ENCODE measurements at regions not wholly inside any gene's neighbourhood (a gene's known extent, or its start where the extent isn't known, plus 50 kb on each side); places are given as distances from the start of the nearest gene placed in this dataset.

DNA sequence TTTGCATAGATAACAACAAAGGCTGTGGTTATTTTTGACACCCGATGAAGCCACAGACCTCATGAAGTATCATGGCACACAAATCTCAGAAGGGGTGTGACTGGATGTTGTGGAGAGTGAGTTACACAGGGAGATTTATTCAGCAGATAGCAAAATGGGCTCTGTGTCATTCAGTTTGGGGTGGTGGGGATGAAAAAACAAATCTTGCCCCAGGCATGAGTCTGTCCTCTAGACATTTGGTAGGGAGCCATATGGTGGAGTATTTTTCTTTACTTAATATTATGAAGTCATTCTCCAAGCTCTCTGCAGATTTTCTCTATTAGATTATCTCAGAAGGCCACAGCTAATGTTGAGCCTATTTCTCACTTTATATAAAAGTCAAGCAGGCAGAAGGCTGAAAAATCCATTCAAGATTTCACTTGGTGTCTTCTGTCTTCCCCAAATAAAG is 277.1 kb upstream of the TENM3 start:
- DNase-seq, result no peak

DNA sequence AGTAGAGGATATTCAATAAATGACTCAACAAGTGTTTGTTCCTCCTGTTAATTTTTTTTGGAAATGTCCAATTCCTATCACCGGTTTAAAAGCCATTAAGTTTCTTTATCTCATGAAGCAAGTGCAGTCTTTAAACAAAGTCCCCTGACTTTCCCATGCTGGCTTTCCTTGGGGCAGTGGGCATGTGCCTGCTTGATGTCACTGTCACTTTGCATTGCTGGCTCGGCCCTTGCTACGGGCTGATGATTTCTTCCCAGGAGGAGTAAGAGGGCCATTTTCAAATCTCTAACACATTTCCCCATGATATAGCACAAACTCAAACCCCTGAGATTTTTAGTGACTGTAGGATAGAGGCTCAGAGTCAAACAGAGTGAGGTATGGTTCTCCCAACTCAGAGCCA is 275.8 kb upstream of the TENM3 start:
- DNase-seq, result no peak

DNA sequence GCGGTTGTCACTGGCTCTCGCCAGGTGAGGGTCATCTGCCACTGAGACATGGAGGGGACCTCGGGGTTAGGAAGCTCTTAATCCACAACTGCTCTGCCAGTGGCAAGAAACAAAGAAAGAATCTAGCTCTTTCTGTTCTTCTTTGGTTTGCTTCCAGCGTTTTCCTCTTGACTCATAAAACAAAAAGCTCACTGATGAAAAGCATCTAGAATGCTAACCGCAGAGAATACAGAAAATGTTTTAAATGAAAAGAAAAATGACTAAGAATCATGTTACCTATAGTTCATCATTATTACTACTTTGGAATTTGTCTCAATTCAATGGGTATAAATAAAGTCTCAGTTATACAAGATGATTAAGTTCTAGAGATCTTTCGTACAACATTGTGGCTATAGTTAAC is 274.8 kb upstream of the TENM3 start:
- DNase-seq, result no peak

GRCh38 chr4:181969151-181969550 is 274.1 kb upstream of the TENM3 start:
- DNase-seq, result no peak

- DNase-seq, result no peak
Observed at GRCh38 chr4:181970366-181970765, 272.8 kb upstream of the TENM3 start.

GRCh38 chr4:181971411-181971810 is 271.8 kb upstream of the TENM3 start:
- no peak for DNase-seq

DNA sequence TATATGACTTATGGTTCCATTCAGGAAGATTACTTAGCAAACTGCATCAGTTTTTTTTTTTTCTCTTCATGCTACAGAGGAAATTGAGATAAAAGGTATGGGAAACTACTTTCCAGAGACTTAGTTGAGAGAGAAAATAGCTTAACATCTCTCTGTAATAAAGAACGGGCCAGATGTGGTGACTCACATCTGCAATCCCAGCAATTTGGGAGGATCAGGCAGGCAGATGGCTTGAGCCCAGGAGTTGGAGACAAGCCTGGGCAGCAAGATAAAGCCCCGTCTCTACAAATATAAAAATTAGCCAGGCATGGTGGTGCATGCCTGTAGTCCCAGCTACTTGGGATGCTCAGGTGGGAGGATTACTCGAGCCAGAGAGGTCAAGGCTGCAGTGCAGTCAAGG is 271.2 kb upstream of the TENM3 start:
- no peak for DNase-seq

DNA sequence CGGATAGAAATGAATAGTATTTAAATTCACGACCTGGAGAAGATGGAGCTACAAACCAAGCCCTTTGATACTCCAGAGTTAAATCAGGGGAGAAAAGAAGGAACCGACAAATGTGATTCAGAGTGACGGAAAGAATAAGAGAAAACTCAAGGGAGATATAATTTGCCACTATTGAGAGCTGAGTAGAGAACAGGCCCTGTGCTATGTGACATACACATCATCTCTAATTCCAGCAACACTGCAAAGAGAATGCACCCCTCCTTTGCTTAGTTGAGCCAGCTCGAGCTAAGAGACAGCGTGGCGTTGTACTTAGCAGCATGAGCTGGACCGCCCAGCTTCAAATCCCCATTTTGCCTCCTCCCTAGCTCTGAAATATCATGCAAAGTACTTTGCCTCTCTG is 266.4 kb upstream of the TENM3 start:
- no peak for DNase-seq

DNA sequence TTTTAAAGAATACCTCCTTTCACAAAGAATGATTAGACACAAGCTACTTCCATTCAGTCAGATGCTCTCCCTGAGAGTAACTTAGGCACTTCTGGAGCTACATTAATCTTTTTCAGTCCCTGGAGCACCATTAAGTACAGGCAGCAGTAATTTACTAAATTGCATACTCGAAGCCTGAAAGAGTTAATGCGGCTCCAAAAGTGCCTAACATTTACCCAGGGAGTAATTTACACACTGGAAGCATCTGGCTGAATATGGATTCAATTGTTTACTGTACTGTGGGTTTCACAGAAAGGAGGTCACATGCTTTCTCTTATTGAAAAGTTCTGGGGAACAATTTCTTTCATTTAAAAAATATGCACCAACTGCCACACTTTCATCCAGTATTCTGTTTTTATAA is 260.8 kb upstream of the TENM3 start:
- peak; percentile 17 to 76 for DNase-seq

- no peak for DNase-seq
Observed at GRCh38 chr4:181982856-181983255, 260.3 kb upstream of the TENM3 start.

DNA sequence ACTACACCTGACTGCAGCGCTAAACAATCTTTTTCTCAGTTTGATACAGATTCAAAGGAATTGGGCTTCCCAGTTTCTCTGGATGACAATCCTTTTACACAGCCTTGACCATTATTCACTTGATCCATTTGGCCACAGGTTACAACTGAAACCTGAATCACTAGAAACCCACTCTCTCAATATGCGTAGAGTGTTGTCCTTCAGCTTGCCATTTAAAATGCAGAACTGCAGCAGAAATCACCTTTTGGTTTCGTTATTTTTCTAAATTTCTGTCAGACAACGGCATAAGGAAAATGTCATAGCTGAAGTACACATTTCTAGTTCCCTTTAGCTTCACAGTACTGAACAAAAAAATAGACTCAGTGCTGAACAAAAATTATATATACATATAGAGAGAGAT is 255.8 kb upstream of the TENM3 start:
- DNase-seq, result no peak

GRCh38 chr4:181989071-181989470 is 254.1 kb upstream of the TENM3 start:
- no peak for DNase-seq

DNA sequence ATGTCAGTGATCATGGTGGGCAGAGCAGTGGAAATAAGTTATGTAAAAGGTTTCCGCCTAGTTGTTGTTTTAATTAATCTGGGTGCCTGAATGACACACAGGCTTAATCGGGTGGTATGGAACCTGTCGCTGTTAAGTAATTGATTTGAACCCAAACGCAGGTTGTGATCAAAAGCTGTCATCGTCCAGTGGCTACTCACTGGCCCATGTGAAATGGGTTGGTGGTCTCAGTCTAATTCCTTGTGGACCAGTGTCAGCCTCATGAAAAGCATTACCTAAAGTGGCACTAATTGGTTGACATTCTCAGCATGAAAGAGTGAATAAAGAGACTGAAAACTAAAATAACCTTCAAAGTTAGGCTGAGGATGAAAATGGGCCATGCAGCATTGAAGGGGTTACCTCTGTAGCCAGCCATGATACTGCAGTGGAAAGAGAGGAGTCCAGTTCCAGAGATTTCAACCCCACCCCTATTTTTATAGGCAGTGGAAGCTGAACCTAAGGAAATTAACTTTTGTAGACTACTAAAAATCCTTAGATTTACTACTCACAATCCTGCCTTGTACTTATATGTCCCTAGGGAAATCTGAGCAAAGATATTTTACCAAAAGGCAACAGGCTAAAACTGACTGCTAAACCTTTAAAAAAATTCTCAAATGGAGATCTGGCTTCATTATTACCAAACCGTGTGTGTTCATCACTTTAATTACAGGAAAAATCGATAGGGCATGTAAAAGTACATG is 251.7 kb upstream of the TENM3 start:
- no peak for DNase-seq

- DNase-seq, result no peak
Observed at GRCh38 chr4:181998398-181999295, 244.6 kb upstream of the TENM3 start.

DNA sequence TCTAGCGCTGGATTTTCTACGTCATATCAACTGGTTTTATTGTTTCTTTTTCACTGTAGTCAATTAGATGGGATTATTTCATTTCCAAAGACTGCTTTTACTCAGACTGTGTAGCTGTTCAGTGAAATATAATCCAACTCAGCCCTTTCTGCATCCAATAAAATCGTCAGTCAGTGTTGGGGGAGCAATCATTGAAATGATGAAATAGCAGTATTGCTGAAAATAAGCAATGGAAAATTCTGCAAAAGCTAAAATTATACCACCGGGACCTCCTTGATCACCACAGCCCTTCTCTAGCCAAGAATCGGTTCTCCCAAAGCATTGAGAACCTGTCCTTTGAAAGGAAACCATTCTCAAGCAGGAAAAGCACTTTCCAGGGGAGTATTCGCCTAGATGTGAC is 243.1 kb upstream of the TENM3 start:
- no peak for DNase-seq

- DNase-seq, result no peak
Observed at GRCh38 chr4:182010876-182011275, 232.3 kb upstream of the TENM3 start.

- DNase-seq, result no peak
Observed at GRCh38 chr4:182014164-182014563, 229.0 kb upstream of the TENM3 start.

- DNase-seq, result no peak
Observed at GRCh38 chr4:182015014-182015413, 228.2 kb upstream of the TENM3 start.

DNA sequence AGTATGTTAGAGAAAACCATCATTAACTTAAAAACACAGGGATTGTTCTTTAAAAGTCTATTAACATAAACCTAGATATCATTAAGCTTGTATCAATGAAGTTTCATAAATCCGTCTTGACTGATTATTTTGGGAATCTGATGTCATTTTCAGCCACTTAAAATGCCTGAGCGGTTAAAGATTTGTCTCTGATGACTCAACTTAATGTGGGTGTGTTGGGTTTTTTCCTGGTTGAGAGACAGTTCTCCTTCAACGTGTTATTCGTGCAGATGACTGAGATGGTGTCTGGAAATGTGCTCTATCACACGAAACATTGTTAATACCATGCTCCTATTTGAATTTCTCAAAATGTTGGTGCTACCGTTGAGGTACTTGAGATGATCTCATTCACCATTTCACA is 227.3 kb upstream of the TENM3 start:
- no peak for DNase-seq

DNA sequence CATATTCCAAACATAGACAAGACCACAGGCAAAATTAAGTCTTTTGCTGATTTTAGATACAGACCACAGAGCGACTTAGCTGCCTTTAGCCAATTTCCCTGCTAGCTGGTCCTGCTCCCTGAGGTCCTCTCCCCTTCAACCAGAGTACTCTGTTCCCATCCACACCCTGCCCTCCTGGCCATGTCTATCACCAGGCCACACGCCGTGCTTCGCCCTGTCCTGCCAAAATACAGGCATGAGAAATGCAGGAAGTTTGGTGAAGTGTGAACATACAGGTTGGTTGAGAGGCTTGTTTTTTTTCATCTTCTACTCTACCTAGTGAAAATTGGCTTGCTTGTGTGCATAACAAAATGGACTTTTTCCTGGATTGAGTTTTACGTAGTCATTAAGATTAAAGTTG is 226.2 kb upstream of the TENM3 start:
- no peak for DNase-seq

DNA sequence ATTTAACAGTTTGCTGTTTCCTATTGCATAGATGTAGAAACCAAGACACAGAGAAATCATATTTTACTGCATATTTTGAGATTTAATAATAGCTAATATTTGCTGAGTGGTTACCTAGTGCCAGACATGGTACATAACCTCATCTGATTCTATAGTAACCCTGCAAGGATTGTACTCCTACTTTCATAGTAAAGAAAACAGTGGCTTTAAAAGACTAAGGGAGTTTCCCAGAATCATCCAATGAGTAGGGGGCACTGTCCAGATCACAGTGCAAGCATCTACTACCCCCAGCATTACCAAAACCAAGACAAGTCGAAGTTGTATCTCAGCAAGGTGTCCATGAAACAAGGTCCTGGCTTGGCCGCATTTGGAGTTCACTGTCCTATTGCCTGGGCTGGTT is 224.5 kb upstream of the TENM3 start:
- DNase-seq, result no peak

- no peak for DNase-seq
Observed at GRCh38 chr4:182019148-182019652, 224.0 kb upstream of the TENM3 start.

DNA sequence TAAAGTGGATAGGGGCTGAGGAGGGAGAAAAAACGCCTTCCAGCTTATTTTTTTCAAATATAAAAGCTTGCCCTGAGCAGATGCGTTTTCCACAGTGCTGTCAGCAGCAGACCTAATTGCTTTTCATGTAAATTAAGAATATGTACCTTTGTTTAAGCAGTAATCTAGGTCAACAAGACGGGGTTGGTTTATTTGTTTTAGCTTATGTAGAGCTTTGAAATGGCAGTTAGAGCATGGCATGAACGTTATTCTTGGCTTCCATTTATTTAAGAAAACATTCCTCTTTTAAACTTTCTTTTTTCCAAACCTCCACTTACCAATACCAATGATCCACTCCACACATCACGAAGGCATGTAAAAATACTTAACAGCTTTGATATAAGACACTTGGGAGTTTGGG is 220.3 kb upstream of the TENM3 start:
- DNase-seq, result peak; percentile 7 to 68

DNA sequence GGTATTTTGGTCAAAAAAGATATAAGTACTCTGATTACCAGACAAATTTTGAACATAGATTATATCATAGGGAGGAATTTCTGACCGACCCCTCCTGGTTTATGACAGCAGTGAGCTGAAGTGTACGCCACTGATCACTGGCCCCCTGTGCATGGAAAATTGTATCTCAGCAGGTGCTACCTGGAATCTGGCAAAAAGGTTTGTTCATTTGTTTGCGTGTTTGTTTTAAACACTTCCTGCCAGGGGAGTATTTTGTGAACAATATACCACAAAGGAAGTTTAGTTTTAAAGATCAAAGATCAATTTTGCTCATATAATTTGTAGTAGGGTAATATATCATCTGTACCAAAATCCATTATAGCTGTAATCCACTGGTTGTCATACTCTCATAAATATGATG is 219.7 kb upstream of the TENM3 start:
- peak; percentile 31 to 72 for DNase-seq

Measured in NCI-H2081 (cell line).